ENCODE measurements at regions not wholly inside any gene's neighbourhood (a gene's known extent, or its start where the extent isn't known, plus 50 kb on each side); places are given as distances from the start of the nearest gene placed in this dataset.
"Not testable (repeated sequence)": the region's sequence is repeated elsewhere in the genome, so short reads cannot be mapped to it uniquely, and the experiment has no call there.

DNA sequence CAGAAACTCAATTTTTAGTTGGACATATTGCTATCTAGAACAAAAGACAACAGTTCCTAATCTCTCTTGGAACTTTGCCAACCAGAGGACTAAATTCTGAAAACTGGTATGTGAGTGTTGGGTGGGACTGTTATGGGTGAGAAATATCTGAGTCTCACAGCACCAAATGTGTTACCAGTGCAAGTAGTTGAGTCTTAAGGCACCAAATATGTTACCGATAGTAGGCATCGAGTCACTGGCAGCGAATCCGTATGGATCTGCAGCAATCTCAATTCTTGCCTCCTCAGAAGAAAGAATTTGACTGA is 575.2 kb downstream of the DACH1 start:
- H3K9me3 ChIP-seq, result no peaks in the 10 kb centered on the region
- peak overlapping the region in 1 of 4 donors; percentile 23 for H3K27ac ChIP-seq (replicated peaks in 1 of 4)
- TF ChIP-seq, protein P1, sequence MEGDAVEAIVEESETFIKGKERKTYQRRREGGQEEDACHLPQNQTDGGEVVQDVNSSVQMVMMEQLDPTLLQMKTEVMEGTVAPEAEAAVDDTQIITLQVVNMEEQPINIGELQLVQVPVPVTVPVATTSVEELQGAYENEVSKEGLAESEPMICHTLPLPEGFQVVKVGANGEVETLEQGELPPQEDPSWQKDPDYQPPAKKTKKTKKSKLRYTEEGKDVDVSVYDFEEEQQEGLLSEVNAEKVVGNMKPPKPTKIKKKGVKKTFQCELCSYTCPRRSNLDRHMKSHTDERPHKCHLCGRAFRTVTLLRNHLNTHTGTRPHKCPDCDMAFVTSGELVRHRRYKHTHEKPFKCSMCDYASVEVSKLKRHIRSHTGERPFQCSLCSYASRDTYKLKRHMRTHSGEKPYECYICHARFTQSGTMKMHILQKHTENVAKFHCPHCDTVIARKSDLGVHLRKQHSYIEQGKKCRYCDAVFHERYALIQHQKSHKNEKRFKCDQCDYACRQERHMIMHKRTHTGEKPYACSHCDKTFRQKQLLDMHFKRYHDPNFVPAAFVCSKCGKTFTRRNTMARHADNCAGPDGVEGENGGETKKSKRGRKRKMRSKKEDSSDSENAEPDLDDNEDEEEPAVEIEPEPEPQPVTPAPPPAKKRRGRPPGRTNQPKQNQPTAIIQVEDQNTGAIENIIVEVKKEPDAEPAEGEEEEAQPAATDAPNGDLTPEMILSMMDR (IDR thresholded peaks at IDR 0.05), result no peak
- no peak for TF ChIP-seq POLR2A (IDR thresholded peaks at IDR 0.05; ENCODE audit: low read depth)
- no peak for TF ChIP-seq EP300 (IDR thresholded peaks at IDR 0.05)
- no peak for TF ChIP-seq POLR2AphosphoS5 (IDR thresholded peaks at IDR 0.05)
- no peak for DNase-seq (ENCODE audit: extremely low spot score)
- H3K27me3 ChIP-seq, result no peaks in the 10 kb centered on the region
- H3K4me1 ChIP-seq, result no peaks in the 10 kb centered on the region
- intact Hi-C loops (cut with DNase I), result no loop called here
- H3K36me3 ChIP-seq, result no peaks in the 10 kb centered on the region
- no peak overlapping the region for H3K4me3 ChIP-seq
- WGBS, result over 99% methylated on average over 4 of the region's 4 CpGs

DNA sequence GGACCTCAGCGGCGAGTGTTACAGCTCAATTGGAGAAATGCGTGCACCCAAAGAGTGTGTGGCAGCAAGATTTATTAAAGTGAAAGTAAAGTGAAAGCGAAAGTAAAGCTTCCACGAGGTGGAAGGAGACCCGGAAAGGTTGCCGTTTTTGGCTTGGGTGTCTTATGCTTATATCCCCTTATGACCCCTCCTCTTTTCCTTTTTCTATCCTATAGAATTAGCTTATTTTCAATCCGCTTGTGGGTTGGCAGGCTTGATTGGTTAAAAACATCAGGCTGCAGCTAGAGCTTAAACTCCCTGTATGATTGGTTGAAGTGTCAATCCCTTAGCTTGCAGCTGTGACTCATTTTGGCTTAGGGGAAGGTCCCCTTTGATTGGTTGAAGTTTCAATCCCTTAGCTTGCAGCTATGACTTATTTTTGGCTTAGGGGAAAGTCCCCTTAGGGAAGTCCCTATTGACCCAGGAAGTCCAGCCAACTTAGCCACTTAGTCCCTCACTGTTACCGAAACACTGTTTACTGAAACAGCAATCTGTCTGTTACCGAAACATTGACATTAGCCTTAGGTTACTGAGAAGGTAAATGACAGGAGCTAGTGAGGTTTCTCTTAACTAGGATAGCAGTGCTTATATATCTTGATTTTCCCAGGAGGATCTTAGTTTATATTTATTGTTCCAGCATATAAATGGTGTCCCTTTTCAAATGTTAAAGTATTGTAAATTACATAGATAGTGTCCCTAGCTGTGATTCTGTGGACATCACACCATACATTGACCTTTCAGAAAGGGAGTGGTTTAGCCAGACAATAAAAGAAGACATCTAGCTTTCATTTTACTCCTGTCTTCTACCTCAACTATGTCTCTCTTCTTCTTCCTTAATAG is 575.8 kb downstream of the DACH1 start:
- Histone ChIP-seq H3K27ac (replicated peaks in 1 of 4) (peak overlapping the region in 2 of 4 donors; percentile 21 to 23), H3K27me3 (no peaks in the 10 kb centered on the region), H3K36me3 (no peaks in the 10 kb centered on the region), H3K4me1 (no peaks in the 10 kb centered on the region), H3K9me3 (no peaks in the 10 kb centered on the region), H3K4me3 (peak overlapping the region; percentile 40 to 55 (median 47))
- WGBS, result 64% methylated on average over 10 of the region's 10 CpGs
- TF ChIP-seq EP300 (IDR thresholded peaks at IDR 0.05) (no peak), POLR2AphosphoS5 (IDR thresholded peaks at IDR 0.05) (no peak), POLR2A (IDR thresholded peaks at IDR 0.05; ENCODE audit: low read depth) (no peak)
- TF ChIP-seq, protein P1 (IDR thresholded peaks at IDR 0.05), result no peak
- intact Hi-C loops (cut with DNase I), result no loop called here
- no peak for DNase-seq (ENCODE audit: extremely low spot score)

DNA sequence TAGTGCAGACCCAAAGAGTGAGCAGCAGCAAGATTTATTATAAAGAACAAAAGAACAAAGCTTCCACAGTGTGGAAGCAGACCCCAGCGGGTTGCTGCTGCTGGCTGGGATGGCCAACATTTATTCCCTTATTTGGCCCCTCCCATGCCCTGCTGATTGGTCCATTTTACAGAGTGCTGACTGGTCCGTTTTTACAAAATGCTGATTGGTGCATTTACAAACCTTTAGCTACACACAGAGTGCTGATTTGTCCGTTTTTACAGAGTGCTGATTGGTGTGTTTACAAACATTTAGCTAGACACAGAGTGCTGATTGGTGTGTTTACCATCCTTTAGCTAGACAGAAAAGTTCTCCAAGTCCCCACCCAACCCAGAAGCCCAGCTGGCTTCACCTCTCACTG is 577.0 kb downstream of the DACH1 start:
- H3K36me3 ChIP-seq; H3K9me3 ChIP-seq; intact Hi-C loops (cut with DNase I); H3K27me3 ChIP-seq; H3K4me1 ChIP-seq; H3K4me3 ChIP-seq; DNase-seq (ENCODE audit: extremely low spot score); H3K27ac ChIP-seq (replicated peaks in 1 of 4): not testable (repeated sequence)
- WGBS, result 86% methylated on average over 3 of the region's 3 CpGs

DNA sequence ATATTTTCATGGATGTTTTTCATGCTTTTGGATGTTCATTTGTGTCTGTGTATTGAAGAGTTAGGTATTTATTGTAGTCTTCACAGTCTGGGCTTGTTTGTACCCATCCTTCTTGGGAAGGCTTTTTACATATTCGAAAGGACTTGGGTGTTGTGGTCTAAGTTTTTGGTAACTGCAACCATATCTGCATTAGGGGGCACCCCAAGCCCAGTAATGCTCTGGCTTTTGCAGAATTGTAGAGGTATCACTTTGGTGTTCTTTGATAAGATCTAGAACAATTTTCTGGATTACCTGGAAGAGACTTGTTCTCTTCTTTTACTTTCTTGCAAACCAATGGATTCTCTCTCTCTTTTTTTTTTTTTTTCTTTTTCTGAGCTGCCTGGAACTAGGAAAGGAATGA is 581.3 kb downstream of the DACH1 start:
- H3K4me3 ChIP-seq, result no peak overlapping the region
- TF ChIP-seq, protein P1 (IDR thresholded peaks at IDR 0.05), result no peak
- TF ChIP-seq POLR2A (IDR thresholded peaks at IDR 0.05; ENCODE audit: low read depth), result no peak
- TF ChIP-seq EP300 (IDR thresholded peaks at IDR 0.05), result no peak
- TF ChIP-seq POLR2AphosphoS5 (IDR thresholded peaks at IDR 0.05), result no peak
- H3K9me3 ChIP-seq, result no peaks in the 10 kb centered on the region
- H3K36me3 ChIP-seq, result no peaks in the 10 kb centered on the region
- H3K27ac ChIP-seq (replicated peaks in 1 of 4), result no peak overlapping the region
- no peak for DNase-seq (ENCODE audit: extremely low spot score)
- 95% methylated on average over 1 of the region's 1 CpG for WGBS
- H3K4me1 ChIP-seq, result no peaks in the 10 kb centered on the region
- H3K27me3 ChIP-seq, result no peaks in the 10 kb centered on the region
- intact Hi-C loops (cut with DNase I), result no loop called here

DNA sequence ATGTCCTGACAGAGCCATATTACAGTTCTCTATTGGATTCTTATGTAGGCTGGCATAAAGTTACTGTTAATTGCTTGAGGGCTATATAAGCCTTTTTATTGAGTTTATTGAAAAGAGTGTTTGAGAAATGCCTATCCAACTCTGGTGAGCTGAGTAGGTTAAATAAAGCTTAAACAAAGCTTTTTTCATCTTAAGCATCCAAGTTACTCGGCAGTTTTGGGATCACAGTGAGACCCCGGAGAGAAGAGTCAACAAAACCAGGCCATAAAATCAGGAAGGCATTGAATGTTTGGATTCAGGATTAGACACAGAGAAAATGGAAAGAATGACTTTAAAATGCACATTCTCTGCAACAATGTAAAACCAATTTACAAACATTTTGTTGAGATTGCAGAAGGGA is 588.5 kb downstream of the DACH1 start:
- H3K9me3 ChIP-seq, result no peaks in the 10 kb centered on the region
- intact Hi-C loops (cut with DNase I), result no loop called here
- 68% methylated on average over 2 of the region's 2 CpGs for WGBS
- H3K4me1 ChIP-seq, result no peaks in the 10 kb centered on the region
- TF ChIP-seq, protein P1 (IDR thresholded peaks at IDR 0.05), result no peak
- TF ChIP-seq POLR2A (IDR thresholded peaks at IDR 0.05; ENCODE audit: low read depth) (no peak), POLR2AphosphoS5 (IDR thresholded peaks at IDR 0.05) (no peak), EP300 (IDR thresholded peaks at IDR 0.05) (no peak)
- H3K27me3 ChIP-seq, result no peaks in the 10 kb centered on the region
- DNase-seq (ENCODE audit: extremely low spot score), result no peak
- H3K36me3 ChIP-seq, result no peaks in the 10 kb centered on the region
- H3K27ac ChIP-seq (replicated peaks in 1 of 4), result no peak overlapping the region
- H3K4me3 ChIP-seq, result no peak overlapping the region

Measured in esophagus muscularis mucosa (tissue), 4 donors.